GM18867 (cell line): ENCODE measurements at regions not wholly inside any gene's neighbourhood (a gene's known extent, or its start where the extent isn't known, plus 50 kb on each side); places are given as distances from the start of the nearest gene placed in this dataset.
"Not testable (repeated sequence)": the region's sequence is repeated elsewhere in the genome, so short reads cannot be mapped to it uniquely, and the experiment has no call there.

Experiments
- ATAC-seq: cut with Tn5 transposase; IDR thresholded peaks from one replicate; pipeline ENCODE4 v1.9.1; 2021; ENCODE audit warnings: mild to moderate bottlenecking, moderate library complexity; ENCODE audit not compliant: unreplicated experiment

- ATAC-seq, result no peak
Measured at GRCh38 chr15:66882251-66883020, 180.4 kb downstream of the SMAD6 start.

- ATAC-seq, result no peak
Measured at GRCh38 chr15:66883284-66883911, 181.4 kb downstream of the SMAD6 start.

GRCh38 chr15:66884115-66884622 lies 181.2 kb upstream of the SMAD3 start:
- no peak for ATAC-seq

- ATAC-seq, result no peak
Measured at GRCh38 chr15:66884661-66885237, 180.7 kb upstream of the SMAD3 start.

- ATAC-seq, result no peak
Measured at GRCh38 chr15:66885281-66885915, 180.0 kb upstream of the SMAD3 start.

GRCh38 chr15:66886241-66886675 lies 179.1 kb upstream of the SMAD3 start:
- ATAC-seq, result no peak

GRCh38 chr15:66886686-66887273 lies 178.6 kb upstream of the SMAD3 start:
- no peak for ATAC-seq

GRCh38 chr15:66889298-66889697 lies 176.1 kb upstream of the SMAD3 start:
- not testable (repeated sequence) for ATAC-seq

- ATAC-seq, result no peak
Measured at GRCh38 chr15:66891776-66892175, 173.6 kb upstream of the SMAD3 start.

- no peak for ATAC-seq
Measured at GRCh38 chr15:66893294-66893693, 172.1 kb upstream of the SMAD3 start.

GRCh38 chr15:66894363-66894762 lies 171.0 kb upstream of the SMAD3 start:
- no peak for ATAC-seq

- ATAC-seq, result no peak
Measured at GRCh38 chr15:66894986-66895780, 170.2 kb upstream of the SMAD3 start.

- ATAC-seq, result no peak
Measured at GRCh38 chr15:66895794-66896453, 169.5 kb upstream of the SMAD3 start.

- no peak for ATAC-seq
Measured at GRCh38 chr15:66896611-66897010, 168.8 kb upstream of the SMAD3 start.

GRCh38 chr15:66897416-66897815 lies 168.0 kb upstream of the SMAD3 start:
- no peak for ATAC-seq

GRCh38 chr15:66897971-66898370 lies 167.4 kb upstream of the SMAD3 start:
- no peak for ATAC-seq

- no peak for ATAC-seq
Measured at GRCh38 chr15:66898656-66899386, 166.6 kb upstream of the SMAD3 start.

- ATAC-seq, result no peak
Measured at GRCh38 chr15:66899555-66900350, 165.6 kb upstream of the SMAD3 start.
